ENCODE measurements at regions not wholly inside any gene's neighbourhood (a gene's known extent, or its start where the extent isn't known, plus 50 kb on each side); places are given as distances from the start of the nearest gene placed in this dataset.

DNA sequence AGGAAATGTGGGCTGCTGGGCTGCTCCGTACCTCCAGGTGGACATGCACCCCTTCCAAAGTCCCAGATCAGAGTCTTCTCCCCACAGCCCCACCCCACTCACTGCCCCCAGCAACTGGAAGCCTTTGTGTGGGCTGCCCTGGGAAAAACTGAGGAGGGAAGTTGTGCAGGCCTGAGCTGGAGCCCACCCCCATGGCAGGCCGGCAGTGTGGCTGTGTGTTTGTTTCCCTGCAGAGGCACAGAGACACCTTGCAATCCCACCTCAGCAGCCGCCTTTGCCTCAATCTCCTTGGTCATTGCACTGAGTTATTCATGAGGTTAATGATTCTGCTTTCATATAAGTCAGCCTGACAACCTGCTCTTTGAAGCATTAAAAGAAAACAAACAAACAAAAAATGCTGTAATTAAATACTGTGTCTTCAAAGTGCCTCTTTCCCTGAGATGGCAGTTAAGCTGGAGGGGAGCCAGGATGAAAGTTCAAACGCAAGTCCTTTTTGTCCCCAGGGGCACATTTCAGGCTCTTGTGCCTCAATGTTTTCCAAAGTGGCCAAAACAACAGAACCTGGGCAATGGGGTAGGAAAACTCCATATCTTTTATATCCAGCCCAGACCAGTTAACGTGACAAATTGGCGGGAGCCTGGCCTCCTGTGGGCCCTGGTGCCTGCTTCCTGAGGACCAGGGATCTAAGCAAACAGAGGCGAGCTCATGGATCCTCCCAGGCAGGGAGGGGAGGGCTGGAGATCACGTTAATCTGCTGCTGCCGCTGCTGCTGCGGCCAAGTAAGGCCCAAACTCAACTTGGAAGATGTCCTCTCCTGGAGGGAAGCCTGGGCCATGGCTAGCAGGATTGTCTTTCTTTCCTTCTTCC lies 51.9 kb upstream of the TSPAN11 start:
- DNase-seq (ENCODE audit: low spot score), result no peak

- DNase-seq (ENCODE audit: low spot score), result no peak
Measured at GRCh38 chr12:30870491-30871265, 55.9 kb upstream of the TSPAN11 start.

- DNase-seq (ENCODE audit: low spot score), result no peak
Measured at GRCh38 chr12:30867415-30867814, 59.1 kb upstream of the TSPAN11 start.

- DNase-seq (ENCODE audit: low spot score), result no peak
Measured at GRCh38 chr12:30866256-30866655, 60.3 kb upstream of the TSPAN11 start.

DNA sequence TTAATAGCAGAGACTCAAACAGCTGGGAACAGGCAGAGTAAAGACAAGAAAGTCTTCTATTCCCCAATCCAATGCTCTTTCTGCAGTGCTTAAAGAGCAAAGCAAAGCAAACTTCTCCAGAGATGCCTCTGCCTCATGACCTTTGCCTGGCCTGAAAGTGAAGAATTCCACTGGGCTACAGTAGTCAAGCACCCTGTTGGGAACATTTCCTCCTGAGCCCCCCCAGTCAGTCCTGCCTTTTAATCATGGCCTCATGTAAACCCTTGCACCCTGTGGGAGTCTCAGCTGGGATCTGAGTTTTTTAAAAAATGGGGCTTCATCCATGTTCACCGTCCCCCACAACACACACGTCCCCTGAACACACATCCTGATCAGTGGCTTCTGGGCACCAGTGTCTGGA lies 62.7 kb upstream of the TSPAN11 start:
- no peak for DNase-seq (ENCODE audit: low spot score)

DNA sequence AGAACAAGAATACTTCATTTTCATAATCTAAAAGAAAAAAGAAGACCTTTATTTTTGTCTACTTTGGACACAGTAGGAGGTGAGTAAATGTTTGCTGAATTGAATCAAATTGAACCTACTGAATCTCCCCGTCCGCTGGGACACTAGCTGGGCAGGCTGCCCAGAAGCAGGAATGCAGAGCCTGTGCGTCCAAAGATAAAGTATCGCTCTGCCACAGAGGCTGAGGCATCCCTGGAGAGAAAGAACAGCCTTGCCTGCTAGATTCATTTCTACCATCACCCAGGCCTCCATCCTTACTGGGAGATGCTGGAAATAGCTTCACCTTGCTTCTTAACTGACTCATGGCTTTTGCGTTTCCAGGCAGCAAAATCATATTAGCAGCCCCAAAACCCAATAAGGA lies 64.1 kb upstream of the TSPAN11 start:
- DNase-seq (ENCODE audit: low spot score), result no peak

- no peak for DNase-seq (ENCODE audit: low spot score)
Measured at GRCh38 chr12:30859226-30859625, 67.3 kb upstream of the TSPAN11 start.

GRCh38 chr12:30858471-30858870 lies 68.1 kb upstream of the TSPAN11 start:
- no peak for DNase-seq (ENCODE audit: low spot score)

- no peak for DNase-seq (ENCODE audit: low spot score)
Measured at GRCh38 chr12:30853561-30854133, 72.9 kb upstream of the TSPAN11 start.

DNA sequence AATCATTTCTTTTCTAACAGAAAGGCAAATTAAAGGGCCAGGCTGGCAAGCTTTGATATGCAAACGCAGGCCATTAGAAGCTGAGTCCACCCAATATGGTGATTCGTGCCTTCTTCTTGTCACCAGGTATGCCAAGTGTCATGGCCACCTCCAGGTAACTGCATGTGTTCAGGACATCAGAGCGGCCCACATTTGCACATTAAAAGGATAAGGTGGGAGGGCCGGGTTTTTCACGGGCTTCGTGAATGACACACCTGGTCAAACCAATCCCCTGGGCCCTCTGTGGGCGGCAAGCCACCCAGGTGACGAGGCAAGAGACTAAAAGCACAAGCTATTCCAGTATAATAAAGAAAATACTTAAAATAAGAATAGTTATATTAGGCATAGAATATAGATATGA lies 75.9 kb upstream of the TSPAN11 start:
- no peak for DNase-seq (ENCODE audit: low spot score)

GRCh38 chr12:30847259-30847658 lies 79.3 kb upstream of the TSPAN11 start:
- peak; percentile 76 for DNase-seq (ENCODE audit: low spot score)

- DNase-seq (ENCODE audit: low spot score), result no peak
Measured at GRCh38 chr12:30846776-30847175, 79.8 kb upstream of the TSPAN11 start.

GRCh38 chr12:30845676-30846075 lies 80.9 kb upstream of the TSPAN11 start:
- no peak for DNase-seq (ENCODE audit: low spot score)

GRCh38 chr12:30843211-30843610 lies 83.3 kb upstream of the TSPAN11 start:
- DNase-seq (ENCODE audit: low spot score), result no peak

- no peak for DNase-seq (ENCODE audit: low spot score)
Measured at GRCh38 chr12:30840715-30841114, 85.8 kb upstream of the TSPAN11 start.

- no peak for DNase-seq (ENCODE audit: low spot score)
Measured at GRCh38 chr12:30839643-30840220, 85.0 kb upstream of the CAPRIN2 start.

DNA sequence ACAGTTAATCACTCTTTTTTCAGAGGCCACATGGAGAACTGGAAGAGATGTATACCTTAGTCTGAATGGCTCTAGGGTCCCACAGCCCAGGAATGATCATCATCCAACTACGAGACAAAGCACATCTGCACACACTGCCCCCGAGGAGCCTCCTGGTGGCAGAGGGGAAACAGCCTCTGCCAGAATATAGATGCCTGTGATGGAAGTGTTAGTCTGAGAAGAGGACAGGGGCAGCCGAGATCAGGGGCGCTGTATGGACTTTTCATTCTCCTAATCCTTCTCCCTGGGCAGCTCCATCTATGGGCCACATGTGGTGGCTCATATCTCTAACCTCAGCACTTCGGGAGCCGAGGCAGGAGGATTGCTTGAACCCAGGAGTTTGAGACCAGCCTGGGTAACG lies 82.8 kb upstream of the CAPRIN2 start:
- no peak for DNase-seq (ENCODE audit: low spot score)

- DNase-seq (ENCODE audit: low spot score), result no peak
Measured at GRCh38 chr12:30836656-30837445, 82.1 kb upstream of the CAPRIN2 start.

DNA sequence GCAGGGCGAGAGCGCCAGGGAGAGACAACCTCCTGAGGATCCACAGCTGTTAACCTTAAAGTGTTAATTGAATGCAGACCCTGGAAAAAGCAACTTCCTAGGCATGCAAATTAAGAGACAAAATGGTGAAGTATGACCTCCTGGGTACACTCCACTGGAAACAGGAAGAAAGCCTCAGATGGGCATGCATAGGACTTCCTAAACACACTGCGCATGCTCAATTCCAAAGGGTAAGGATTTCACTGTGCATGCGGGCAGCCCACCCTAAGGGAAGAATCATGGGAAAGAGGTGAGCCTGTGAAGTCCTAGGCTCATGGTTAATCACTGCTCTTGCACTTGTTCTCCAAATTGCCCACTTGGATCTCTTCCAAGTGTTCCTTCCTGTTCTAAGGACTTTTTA lies 80.5 kb upstream of the CAPRIN2 start:
- DNase-seq (ENCODE audit: low spot score), result no peak

- DNase-seq (ENCODE audit: low spot score), result no peak
Measured at GRCh38 chr12:30830751-30831150, 76.0 kb upstream of the CAPRIN2 start.

- DNase-seq (ENCODE audit: low spot score), result no peak
Measured at GRCh38 chr12:30829876-30830275, 75.1 kb upstream of the CAPRIN2 start.

GRCh38 chr12:30828686-30829085 lies 73.9 kb upstream of the CAPRIN2 start:
- no peak for DNase-seq (ENCODE audit: low spot score)

Data from CD4-positive, alpha-beta T cell treated with Interleukin-2 at 100 ng/mL for 4 hours (primary cell).